Fibroblast of villous mesenchyme (primary cell): ENCODE measurements at regions not wholly inside any gene's neighbourhood (a gene's known extent, or its start where the extent isn't known, plus 50 kb on each side); places are given as distances from the start of the nearest gene placed in this dataset.

Experiments
- DNase-seq: peaks from one replicate; pipeline ENCODE4 v3.0.0-alpha.2; 2010; ENCODE audit warnings: low read depth
- H3K4me3 ChIP-seq: 2 replicates; pipeline ENCODE4 v1.5.1; 2011; ENCODE audit warnings: low read depth, mild to moderate bottlenecking, low read length
- TF ChIP-seq, protein P1 (sequence below): IDR thresholded peaks from 2 replicates; pipeline ENCODE4 v1.5.1; 2012; ENCODE audit warnings: low read depth, mild to moderate bottlenecking, low read length; ENCODE audit not compliant: insufficient read depth

DNA sequence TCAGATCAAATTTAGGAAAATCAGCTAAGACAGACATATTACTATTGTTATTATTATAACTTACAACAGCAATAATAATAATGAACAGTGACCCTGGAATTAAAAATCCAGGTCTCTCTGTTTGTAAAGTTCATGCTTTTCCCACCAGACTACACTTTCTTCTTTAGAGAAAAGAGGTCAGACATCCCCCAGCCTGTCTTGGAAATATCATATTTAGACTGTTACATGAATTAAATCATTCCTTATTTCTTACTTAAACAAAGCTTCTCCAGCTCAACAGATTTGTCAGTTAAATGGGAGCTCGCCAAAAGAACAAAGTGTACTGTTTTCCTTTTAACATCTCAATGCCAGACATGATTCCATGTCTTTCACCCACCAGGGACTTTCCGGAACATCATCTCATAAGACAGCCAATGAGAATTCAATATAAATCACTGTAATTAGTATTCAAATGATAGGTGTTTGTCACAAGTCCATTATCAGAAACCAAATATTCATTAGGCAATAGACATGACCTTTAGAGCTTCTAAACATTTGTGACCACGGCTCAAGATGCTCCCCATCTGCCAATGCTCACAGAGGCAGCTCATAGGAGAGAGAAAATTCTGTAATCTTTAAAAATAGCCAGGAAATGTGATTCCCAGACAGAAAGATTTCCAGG lies 351.9 kb downstream of the ENC1 start:
- DNase-seq: peak; percentile 30
- TF ChIP-seq, protein P1, sequence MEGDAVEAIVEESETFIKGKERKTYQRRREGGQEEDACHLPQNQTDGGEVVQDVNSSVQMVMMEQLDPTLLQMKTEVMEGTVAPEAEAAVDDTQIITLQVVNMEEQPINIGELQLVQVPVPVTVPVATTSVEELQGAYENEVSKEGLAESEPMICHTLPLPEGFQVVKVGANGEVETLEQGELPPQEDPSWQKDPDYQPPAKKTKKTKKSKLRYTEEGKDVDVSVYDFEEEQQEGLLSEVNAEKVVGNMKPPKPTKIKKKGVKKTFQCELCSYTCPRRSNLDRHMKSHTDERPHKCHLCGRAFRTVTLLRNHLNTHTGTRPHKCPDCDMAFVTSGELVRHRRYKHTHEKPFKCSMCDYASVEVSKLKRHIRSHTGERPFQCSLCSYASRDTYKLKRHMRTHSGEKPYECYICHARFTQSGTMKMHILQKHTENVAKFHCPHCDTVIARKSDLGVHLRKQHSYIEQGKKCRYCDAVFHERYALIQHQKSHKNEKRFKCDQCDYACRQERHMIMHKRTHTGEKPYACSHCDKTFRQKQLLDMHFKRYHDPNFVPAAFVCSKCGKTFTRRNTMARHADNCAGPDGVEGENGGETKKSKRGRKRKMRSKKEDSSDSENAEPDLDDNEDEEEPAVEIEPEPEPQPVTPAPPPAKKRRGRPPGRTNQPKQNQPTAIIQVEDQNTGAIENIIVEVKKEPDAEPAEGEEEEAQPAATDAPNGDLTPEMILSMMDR: no peak
- H3K4me3 ChIP-seq: no peak overlapping the region

DNA sequence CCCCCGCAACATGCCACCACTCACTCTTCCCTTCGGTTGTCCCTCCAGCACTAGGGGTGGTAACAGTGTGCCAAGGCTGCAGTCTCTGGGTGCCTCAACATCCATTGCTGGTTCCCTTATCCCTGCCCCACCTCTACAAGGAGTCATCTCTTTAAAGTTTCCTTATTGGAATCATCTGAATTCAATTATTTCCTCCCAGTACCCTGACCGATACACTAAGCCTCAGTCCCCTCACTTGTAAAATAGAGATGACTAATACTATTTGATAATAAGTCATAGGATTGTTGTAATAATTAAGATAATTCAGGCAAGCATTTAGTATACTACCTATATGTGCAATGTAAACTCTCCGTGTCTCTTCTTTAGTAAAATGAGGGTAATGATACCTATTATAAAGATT lies 352.5 kb downstream of the ENC1 start:
- TF ChIP-seq, protein P1: no peak
- H3K4me3 ChIP-seq: no peak overlapping the region
- no peak for DNase-seq

DNA sequence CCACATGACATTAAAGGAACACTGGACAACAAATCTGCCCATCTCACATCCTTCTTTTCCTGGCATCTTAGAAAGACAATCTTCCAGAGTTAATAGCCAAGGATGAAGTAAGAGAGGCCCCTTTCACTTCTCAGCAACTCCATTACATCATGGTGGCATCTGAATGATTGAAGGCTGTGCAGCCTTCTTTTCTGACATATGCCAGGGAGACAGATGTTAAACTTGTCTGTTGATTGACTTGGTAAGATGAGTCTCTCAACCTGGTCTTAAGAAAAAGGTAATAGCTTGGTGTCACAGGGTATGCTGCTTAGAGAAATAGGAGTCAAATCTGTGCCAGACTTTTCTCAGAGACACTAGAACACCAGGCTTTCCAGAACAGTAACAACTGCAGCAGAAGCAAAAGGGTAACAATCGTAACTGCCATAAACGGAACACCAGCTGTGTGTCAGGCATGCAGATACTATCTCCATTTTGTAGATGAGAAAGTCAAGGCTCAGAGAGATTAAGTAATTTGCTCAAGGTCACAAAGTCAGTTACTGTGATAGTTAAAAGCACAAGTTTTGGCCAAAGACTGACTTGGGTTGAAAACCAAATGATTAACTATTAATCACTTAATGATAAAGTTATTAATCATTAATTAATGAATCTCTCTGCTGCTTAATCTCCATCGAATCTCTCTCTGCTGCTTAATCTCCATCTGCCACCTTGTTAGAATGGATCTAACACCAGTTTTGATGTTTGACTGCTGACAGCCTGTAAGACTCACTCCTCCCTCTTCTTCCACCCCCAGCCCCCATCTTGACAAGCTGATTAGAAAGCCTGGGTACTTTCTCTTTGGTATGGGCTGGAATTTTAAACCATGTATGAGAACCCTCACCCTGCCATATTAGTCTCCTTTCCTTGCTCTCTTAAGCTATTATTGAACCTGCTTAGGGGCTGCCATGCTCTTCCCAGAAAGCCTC lies 353.5 kb downstream of the ENC1 start:
- no peak overlapping the region for H3K4me3 ChIP-seq
- TF ChIP-seq, protein P1: no peak
- DNase-seq: no peak

DNA sequence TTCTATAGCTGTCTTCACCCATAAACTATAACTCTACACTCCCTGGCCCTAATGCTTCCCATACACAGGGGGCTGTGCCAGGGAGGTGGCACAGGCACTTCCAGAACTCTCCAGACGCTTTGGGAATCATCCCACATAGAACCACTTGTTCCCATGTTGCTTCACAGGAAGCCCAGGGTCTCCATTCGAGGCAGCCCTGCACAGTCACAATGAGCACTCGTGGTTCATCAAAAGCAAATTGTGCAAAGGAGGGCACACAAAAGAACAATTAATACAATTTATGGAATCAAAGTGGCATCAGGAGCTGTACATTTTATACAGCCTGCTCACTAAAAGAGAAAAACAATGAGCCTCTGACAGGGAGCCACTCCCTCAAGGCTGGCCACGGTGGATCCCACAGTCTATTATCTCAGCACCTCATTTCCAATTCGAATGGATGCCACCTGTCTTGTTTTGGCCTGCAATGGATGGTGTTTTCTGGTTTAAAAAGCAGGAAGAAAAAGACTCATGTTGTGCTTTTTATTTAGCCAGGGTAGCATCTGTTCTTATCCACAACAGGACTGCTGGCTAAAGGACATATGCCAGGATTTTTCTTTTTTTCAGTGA lies 354.8 kb downstream of the ENC1 start:
- TF ChIP-seq, protein P1: no peak
- no peak overlapping the region for H3K4me3 ChIP-seq
- no peak for DNase-seq

DNA sequence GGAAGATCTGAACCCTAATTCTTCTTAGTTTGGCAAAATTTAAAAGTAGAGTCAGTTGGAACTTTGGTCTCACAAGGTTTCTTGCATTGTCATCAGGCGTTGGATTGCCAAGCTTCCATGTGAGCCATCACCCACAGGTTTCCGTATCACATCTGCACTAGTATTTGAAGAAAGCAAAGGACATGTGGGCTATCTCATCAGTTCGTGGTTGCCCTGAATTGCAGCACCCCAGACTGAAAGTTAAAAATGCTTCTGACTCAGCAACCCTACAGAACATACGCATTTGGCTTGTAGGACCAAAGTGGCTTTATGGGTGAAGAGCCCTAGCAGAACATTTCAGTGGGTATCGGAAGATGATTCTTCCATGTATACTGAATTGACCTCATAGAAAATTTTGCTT lies 358.0 kb downstream of the ENC1 start:
- TF ChIP-seq, protein P1: no peak
- no peak overlapping the region for H3K4me3 ChIP-seq
- DNase-seq: no peak

DNA sequence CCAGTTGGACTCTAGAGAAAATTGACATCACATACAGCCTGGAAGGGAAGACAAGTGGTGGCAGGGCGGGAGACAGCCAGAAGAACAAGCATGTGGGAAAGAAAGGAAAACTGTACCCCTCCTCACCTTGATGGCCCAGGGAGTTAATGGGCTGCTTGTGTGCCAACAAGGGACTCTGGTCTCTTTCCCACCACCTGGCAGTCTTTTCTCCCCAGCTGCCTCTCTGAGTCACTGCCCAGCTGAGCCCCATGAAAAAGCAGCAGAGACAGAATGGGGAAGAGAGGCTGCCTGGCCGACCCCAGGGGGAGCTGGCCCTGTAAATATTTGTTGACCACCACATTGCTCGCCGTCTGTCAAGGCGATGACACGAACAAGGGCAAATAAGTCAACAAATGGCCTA lies 359.4 kb downstream of the ENC1 start:
- TF ChIP-seq, protein P1: no peak
- no peak for DNase-seq
- H3K4me3 ChIP-seq: no peak overlapping the region
